Smooth muscle cell (in vitro differentiated cells): ENCODE measurements at regions not wholly inside any gene's neighbourhood (a gene's known extent, or its start where the extent isn't known, plus 50 kb on each side); places are given as distances from the start of the nearest gene placed in this dataset.

Experiments
- DNase-seq: peaks from one replicate; lab custom pipeline; 2025; ENCODE audit not compliant: unreplicated experiment; lab: John Stamatoyannopoulos, UW
- H2AFZ ChIP-seq: fragments of 200-600 bp; sonication (generic); 2 replicates; pipeline ENCODE4 v1.6.0; 2016; ENCODE audit warnings: antibody characterized with exemption, low read depth, mild to moderate bottlenecking
- H3F3A ChIP-seq: fragments of 200-600 bp; sonication (generic); 2 replicates; pipeline ENCODE4 v1.6.0; 2017; ENCODE audit warnings: antibody characterized with exemption, low read depth
- H3K27ac ChIP-seq: fragments of 200-600 bp; sonication (generic); 2 replicates; pipeline ENCODE4 v1.5.1; 2016; ENCODE audit warnings: low read depth, mild to moderate bottlenecking
- H3K27me3 ChIP-seq: fragments of 200-600 bp; sonication (generic); 2 replicates; pipeline ENCODE4 v1.6.1; 2016; ENCODE audit warnings: low read depth, mild to moderate bottlenecking
- H3K36me3 ChIP-seq: fragments of 200-600 bp; sonication (generic); 2 replicates; pipeline ENCODE4 v1.5.1; 2016; ENCODE audit warnings: low read depth
- H3K4me1 ChIP-seq: fragments of 200-600 bp; sonication (generic); 2 replicates; pipeline ENCODE4 v1.5.1; 2016; ENCODE audit warnings: low read depth
- H3K4me2 ChIP-seq: fragments of 200-600 bp; sonication (generic); 2 replicates; pipeline ENCODE4 v1.6.0; 2016; ENCODE audit warnings: mild to moderate bottlenecking
- H3K4me3 ChIP-seq: fragments of 200-600 bp; sonication (generic); 2 replicates; pipeline ENCODE4 v1.5.1; 2016; ENCODE audit warnings: mild to moderate bottlenecking
- H3K79me2 ChIP-seq: fragments of 200-600 bp; sonication (generic); 2 replicates; pipeline ENCODE4 v1.6.0; 2016; ENCODE audit warnings: low read depth, mild to moderate bottlenecking
- H3K9ac ChIP-seq: fragments of 200-600 bp; sonication (generic); 2 replicates; pipeline ENCODE4 v1.6.0; 2016; ENCODE audit warnings: low read depth
- H3K9me3 ChIP-seq: fragments of 200-600 bp; sonication (generic); replicated peaks from 2 replicates; pipeline ENCODE4 v1.5.1; 2016; ENCODE audit warnings: low read depth
- H4K20me1 ChIP-seq: fragments of 200-600 bp; sonication (generic); 2 replicates; pipeline ENCODE4 v1.6.0; 2016; ENCODE audit warnings: low read depth
- CTCF ChIP-seq: fragments of 200-600 bp; sonication (generic); IDR thresholded peaks from 2 replicates; pipeline ENCODE4 v1.5.1; 2017; ENCODE audit warnings: borderline replicate concordance, mild to moderate bottlenecking, antibody characterized with exemption; ENCODE audit not compliant: insufficient read depth, poor library complexity, severe bottlenecking
- WGBS: methylation state at CpG from one replicate; pipeline ENCODE4 v1.1.7; 2016; ENCODE audit warnings: low lambda C conversion rate; 5-methylcytosine and 5-hydroxymethylcytosine counted together

GRCh38 chr13:100798739-100799361 lies 124.3 kb upstream of the TMTC4 start:
- Histone ChIP-seq H3K4me1 (peaks cover 21% of the 10 kb centered on the region), H3K9me3 (no peaks in the 10 kb centered on the region), H3K27ac (no peak overlapping the region), H3K27me3 (peaks cover 45% of the 10 kb centered on the region), H3K36me3 (no peaks in the 10 kb centered on the region), H3F3A (peaks cover 5% of the 10 kb centered on the region), H2AFZ (no peak overlapping the region), H3K4me3 (no peak overlapping the region), H3K9ac (no peak overlapping the region), H3K4me2 (no peak overlapping the region), H3K79me2 (no peaks in the 10 kb centered on the region), H4K20me1 (no peaks in the 10 kb centered on the region)
- no peak for DNase-seq
- no peak for TF ChIP-seq CTCF
- 96% methylated on average over 2 of the region's 2 CpGs for WGBS

GRCh38 chr13:100797921-100798320 lies 123.3 kb upstream of the TMTC4 start:
- H3K36me3 ChIP-seq, result no peaks in the 10 kb centered on the region
- 5% methylated on average over 2 of the region's 2 CpGs for WGBS

GRCh38 chr13:100796463-100796862 lies 121.9 kb upstream of the TMTC4 start:
- Histone ChIP-seq H3K36me3 (no peaks in the 10 kb centered on the region), H2AFZ (no peak overlapping the region), H3K79me2 (no peaks in the 10 kb centered on the region), H3K27me3 (peaks cover 24% of the 10 kb centered on the region), H3K27ac (no peak overlapping the region), H3K9me3 (no peaks in the 10 kb centered on the region), H4K20me1 (no peaks in the 10 kb centered on the region), H3K9ac (no peak overlapping the region), H3K4me3 (no peak overlapping the region), H3K4me1 (peaks cover 19% of the 10 kb centered on the region), H3K4me2 (no peak overlapping the region), H3F3A (peaks cover 5% of the 10 kb centered on the region)
- WGBS, result 76% methylated on average over 2 of the region's 2 CpGs
- TF ChIP-seq CTCF, result no peak
- DNase-seq, result no peak

More at GRCh38 chr13:100797921-100798320, 123.3 kb upstream of the TMTC4 start:
- Histone ChIP-seq H3K4me3 (no peak overlapping the region), H3K4me2 (peak overlapping the region; percentile 12), H3F3A (peaks cover 5% of the 10 kb centered on the region), H3K27me3 (peaks cover 39% of the 10 kb centered on the region), H3K79me2 (no peaks in the 10 kb centered on the region), H2AFZ (no peak overlapping the region), H3K9me3 (no peaks in the 10 kb centered on the region), H3K27ac (no peak overlapping the region), H3K9ac (no peak overlapping the region), H4K20me1 (no peaks in the 10 kb centered on the region), H3K4me1 (peaks cover 21% of the 10 kb centered on the region)
- TF ChIP-seq CTCF, result no peak
- DNase-seq, result no peak

- H4K20me1 ChIP-seq, result no peaks in the 10 kb centered on the region
- H3K4me1 ChIP-seq, result peaks cover 23% of the 10 kb centered on the region
- no peak overlapping the region for H2AFZ ChIP-seq
- H3K79me2 ChIP-seq, result no peaks in the 10 kb centered on the region
- peaks cover 7% of the 10 kb centered on the region for H3K27me3 ChIP-seq
- H3K27ac ChIP-seq, result no peak overlapping the region
- no peak overlapping the region for H3K9ac ChIP-seq
- TF ChIP-seq CTCF, result no peak
- H3K4me3 ChIP-seq, result no peak overlapping the region
- H3K9me3 ChIP-seq, result no peaks in the 10 kb centered on the region
- no peaks in the 10 kb centered on the region for H3K36me3 ChIP-seq
- DNase-seq, result no peak
- H3K4me2 ChIP-seq, result no peak overlapping the region
- 90% methylated on average over 3 of the region's 3 CpGs for WGBS
- peaks cover 5% of the 10 kb centered on the region for H3F3A ChIP-seq
Measured at GRCh38 chr13:100794575-100794974, 120.0 kb upstream of the TMTC4 start.
